PC-9 (cell line): ENCODE measurements at regions not wholly inside any gene's neighbourhood (a gene's known extent, or its start where the extent isn't known, plus 50 kb on each side); places are given as distances from the start of the nearest gene placed in this dataset.

Experiments
- CTCF ChIP-seq: fragments of 200-600 bp; sonication (generic); conservative IDR thresholded peaks from 2 replicates; pipeline ENCODE4 v1.6.1; 2017; ENCODE audit warnings: mixed run types, antibody characterized with exemption, mild to moderate bottlenecking, moderate library complexity
- EZH2 ChIP-seq: fragments of 200-600 bp; sonication (generic); IDR thresholded peaks from 2 replicates; pipeline ENCODE4 v1.8.0; 2017; ENCODE audit warnings: antibody characterized with exemption, low read depth

GRCh38 chr3:193902607-193903511 is 233.1 kb upstream of the HES1 start:
- TF ChIP-seq CTCF: no peak
- TF ChIP-seq EZH2: no peak
